ENCODE measurements at regions not wholly inside any gene's neighbourhood (a gene's known extent, or its start where the extent isn't known, plus 50 kb on each side); places are given as distances from the start of the nearest gene placed in this dataset.

- intact Hi-C loops (cut with DNase I; ENCODE audit: low total_unique reads), result no loop called here
- TF ChIP-seq CTCF (IDR thresholded peaks at IDR 0.05) (no peak), POLR2A (IDR thresholded peaks at IDR 0.05) (no peak)
- H3K9me3 ChIP-seq, result no peaks in the 10 kb centered on the region
Observed at GRCh38 chr2:9714630-9715214, 83.9 kb upstream of the YWHAQ start.

DNA sequence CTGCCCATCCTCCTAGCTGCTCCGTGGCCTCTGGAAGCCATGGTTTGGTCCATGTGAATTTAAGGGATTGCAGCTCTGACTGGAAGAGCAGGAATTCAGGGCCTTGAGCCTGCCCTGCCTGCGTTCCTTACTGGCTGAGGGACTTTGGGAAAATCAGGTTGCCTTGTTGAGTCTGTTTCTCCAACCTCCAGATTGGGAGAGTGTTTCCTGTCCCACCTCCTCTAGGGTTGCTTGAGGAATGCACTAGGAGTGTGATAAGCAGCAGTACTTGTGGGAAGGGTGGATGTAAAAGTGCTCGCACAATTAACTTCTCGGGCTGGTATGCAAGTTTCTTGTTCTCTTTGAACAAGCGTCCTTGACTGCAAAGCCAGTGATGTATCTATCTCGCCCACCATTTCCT lies 84.4 kb upstream of the YWHAQ start:
- Histone ChIP-seq H3K4me1 (no peaks in the 10 kb centered on the region), H3K27ac (no peak overlapping the region), H3K27me3 (no peaks in the 10 kb centered on the region), H3K4me3 (no peak overlapping the region), H3K9me3 (no peaks in the 10 kb centered on the region), H3K36me3 (no peaks in the 10 kb centered on the region)
- no peak for DNase-seq
- intact Hi-C loops (cut with DNase I; ENCODE audit: low total_unique reads), result no loop called here
- TF ChIP-seq CTCF (IDR thresholded peaks at IDR 0.05) (no peak), POLR2A (IDR thresholded peaks at IDR 0.05) (no peak)

More at GRCh38 chr2:9714630-9715214, 83.9 kb upstream of the YWHAQ start:
- H3K27ac ChIP-seq, result no peak overlapping the region
- H3K36me3 ChIP-seq, result no peaks in the 10 kb centered on the region
- no peaks in the 10 kb centered on the region for H3K4me1 ChIP-seq
- no peaks in the 10 kb centered on the region for H3K27me3 ChIP-seq
- no peak for DNase-seq
- H3K4me3 ChIP-seq, result no peak overlapping the region

- Histone ChIP-seq H3K27ac (no peak overlapping the region), H3K27me3 (no peaks in the 10 kb centered on the region), H3K36me3 (no peaks in the 10 kb centered on the region), H3K4me3 (no peak overlapping the region), H3K9me3 (no peaks in the 10 kb centered on the region), H3K4me1 (no peaks in the 10 kb centered on the region)
- DNase-seq, result no peak
- TF ChIP-seq CTCF (IDR thresholded peaks at IDR 0.05), result no peak
- no peak for TF ChIP-seq POLR2A (IDR thresholded peaks at IDR 0.05)
- intact Hi-C loops (cut with DNase I; ENCODE audit: low total_unique reads), result no loop called here
Observed at GRCh38 chr2:9717886-9718451, 87.2 kb upstream of the YWHAQ start.

- H3K4me1 ChIP-seq, result no peaks in the 10 kb centered on the region
- H3K36me3 ChIP-seq, result no peaks in the 10 kb centered on the region
- intact Hi-C loops (cut with DNase I; ENCODE audit: low total_unique reads), result no loop called here
- no peak for DNase-seq
- H3K27ac ChIP-seq, result no peak overlapping the region
- TF ChIP-seq CTCF (IDR thresholded peaks at IDR 0.05) (no peak), POLR2A (IDR thresholded peaks at IDR 0.05) (no peak)
- no peaks in the 10 kb centered on the region for H3K27me3 ChIP-seq
- H3K4me3 ChIP-seq, result no peak overlapping the region
- no peaks in the 10 kb centered on the region for H3K9me3 ChIP-seq
Observed at GRCh38 chr2:9720352-9721093, 89.7 kb upstream of the YWHAQ start.

- H3K36me3 ChIP-seq, result no peaks in the 10 kb centered on the region
- H3K9me3 ChIP-seq, result no peaks in the 10 kb centered on the region
- H3K4me1 ChIP-seq, result no peaks in the 10 kb centered on the region
- no peak overlapping the region for H3K27ac ChIP-seq
- no peak overlapping the region for H3K4me3 ChIP-seq
- intact Hi-C loops (cut with DNase I; ENCODE audit: low total_unique reads), result no loop called here
- no peak for TF ChIP-seq POLR2A (IDR thresholded peaks at IDR 0.05)
- no peak for TF ChIP-seq CTCF (IDR thresholded peaks at IDR 0.05)
- no peak for DNase-seq
- H3K27me3 ChIP-seq, result no peaks in the 10 kb centered on the region
Observed at GRCh38 chr2:9721344-9721743, 90.5 kb upstream of the YWHAQ start.
